Activated effector memory CD4-positive, alpha-beta T cell treated with Interleukin-2 at 50 U/mL for 16 hours (primary cell): ENCODE measurements at regions not wholly inside any gene's neighbourhood (a gene's known extent, or its start where the extent isn't known, plus 50 kb on each side); places are given as distances from the start of the nearest gene placed in this dataset.

Experiments
- DNase-seq: peaks from one replicate; pipeline ENCODE4 v3.0.0-alpha.2; 2020

DNA sequence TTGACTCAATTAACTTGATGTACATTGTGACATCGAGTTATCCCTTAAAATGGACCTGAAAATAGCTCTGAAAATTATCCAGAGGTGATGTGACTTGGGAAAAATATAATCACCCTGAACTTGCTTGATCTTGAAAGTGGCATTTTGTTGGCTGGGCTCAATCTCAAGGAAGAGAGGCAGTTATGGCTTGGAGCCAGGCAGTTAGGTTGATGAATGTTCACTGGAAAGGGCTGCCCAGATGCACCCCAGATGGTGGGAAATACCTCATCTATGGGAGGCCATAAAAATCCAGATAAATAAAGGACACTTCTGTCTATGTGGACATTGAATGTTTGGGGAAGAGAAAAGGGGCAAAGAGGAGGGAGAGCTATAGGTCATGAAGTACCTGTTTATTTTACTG, 55.7 kb upstream of the OR5AN1 start:
- no peak for DNase-seq

DNA sequence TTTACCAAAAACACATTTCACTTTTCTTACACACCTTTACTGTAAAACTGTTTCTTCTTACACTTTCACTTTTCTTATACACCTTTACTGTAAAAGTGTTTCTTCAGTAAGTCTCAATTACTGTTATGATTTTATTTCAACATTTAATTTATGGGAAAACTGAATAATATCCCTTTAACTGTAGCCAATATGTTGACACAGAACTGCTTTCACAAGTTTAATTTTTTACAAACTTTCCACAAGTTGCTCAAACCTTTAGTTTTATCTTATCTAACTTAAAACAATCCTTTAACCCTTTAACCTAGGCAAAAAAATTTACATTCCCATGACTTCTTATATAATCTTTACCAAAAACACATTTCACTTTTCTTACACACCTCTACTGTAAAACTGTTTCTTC, 63.3 kb upstream of the OR5AN1 start:
- no peak for DNase-seq

DNA sequence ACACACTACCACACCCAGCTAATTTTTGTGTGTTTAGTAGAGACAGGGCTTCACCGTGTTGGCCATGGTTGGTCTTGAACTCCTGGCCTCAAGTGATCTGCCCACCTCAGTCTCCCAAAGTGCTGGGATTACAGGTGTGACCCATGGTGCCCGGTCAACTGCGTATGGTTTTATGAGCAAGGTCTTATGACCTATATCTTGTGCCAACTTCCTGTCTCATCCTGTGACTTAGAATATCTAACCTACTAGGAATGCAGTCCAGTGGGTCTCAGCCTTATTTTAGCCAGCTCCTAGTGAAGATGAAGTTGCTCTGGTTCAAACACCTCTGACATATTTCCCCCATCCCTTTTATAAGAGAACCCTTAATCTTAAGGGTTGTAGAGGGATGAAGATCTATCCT, 66.1 kb upstream of the OR5AN1 start:
- DNase-seq: no peak

DNA sequence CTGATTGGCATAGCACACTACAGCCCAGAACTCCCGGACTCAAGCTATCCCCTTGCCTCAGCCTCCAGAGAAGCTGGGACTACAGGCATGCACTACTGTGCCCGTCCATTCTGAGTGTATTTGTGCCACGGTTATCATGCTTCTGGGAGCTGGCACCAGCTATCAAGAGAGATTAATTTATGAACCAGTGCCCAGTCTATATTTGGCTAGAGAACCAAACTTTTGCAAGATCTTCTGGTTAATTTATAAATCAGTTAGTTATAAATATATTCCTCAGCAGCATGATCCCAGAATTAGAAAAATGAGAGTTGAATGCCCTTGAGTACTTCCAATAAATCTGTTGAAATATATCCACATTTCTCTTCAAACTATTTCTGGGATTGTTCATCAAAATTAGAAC, 67.5 kb upstream of the OR5AN1 start:
- no peak for DNase-seq

DNA sequence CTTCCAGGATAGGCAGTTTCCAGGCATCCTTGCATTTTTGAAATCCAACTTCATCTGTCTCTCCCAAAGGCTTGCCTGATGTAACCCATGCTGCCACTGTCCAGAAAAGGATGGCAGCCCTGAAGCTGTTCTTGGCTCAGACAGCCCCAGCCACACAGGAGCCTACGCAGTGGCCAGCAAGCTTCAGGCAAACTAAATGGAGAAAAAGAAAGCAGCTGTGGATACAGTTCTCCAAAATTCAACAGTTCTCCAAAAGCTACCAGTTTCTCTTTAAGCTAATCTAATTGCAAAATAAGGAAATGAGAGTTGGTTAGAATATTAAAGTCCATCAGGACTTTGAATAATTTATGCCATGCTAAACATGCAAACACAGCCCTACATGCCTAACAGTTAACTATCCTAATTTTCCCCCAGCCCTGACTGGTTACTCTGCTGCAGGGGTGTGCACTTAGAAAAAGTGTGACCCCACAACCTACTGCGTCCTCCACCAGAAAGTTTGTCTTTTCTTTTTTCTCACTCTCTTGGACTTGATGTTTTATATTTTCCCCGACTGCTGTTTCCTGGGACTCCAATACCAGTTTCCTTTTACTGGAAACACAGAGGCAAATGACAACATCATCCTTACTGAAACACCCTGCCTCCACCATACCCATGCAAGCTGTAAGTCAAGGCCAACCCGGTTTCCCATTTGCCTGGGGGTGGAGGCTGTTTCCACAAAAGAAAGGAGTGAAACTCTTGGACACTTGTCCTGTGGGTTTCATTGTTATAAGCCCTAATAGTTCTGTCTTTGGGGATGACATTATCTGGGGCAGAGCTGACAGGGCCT, 69.1 kb upstream of the OR5AN1 start:
- no peak for DNase-seq

DNA sequence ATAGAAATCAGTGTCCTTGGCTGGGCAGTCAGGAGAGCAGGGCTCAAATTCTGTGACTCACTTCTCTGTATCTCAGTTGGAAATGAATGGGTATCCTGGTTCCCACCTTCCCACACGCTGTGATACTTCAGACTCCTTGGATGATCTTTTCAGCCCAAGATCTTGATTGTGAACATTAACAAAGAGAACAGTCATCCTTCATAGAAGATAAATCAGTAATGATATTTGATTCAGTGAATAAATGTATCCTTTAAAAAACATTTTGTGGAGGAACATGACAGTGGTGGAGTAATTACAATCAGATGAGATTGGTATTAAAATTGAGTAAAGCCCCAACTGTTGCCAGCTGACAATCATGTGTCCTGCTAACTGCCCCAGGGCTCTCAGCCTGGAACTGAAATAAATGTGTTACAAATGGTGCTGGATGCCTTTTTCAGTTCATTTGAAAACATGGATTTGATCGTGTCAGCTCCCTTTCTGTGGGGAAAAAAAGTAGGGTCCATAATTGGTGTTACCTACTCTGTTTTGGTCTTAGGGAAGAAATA, 72.9 kb upstream of the OR5AN1 start:
- no peak for DNase-seq

DNA sequence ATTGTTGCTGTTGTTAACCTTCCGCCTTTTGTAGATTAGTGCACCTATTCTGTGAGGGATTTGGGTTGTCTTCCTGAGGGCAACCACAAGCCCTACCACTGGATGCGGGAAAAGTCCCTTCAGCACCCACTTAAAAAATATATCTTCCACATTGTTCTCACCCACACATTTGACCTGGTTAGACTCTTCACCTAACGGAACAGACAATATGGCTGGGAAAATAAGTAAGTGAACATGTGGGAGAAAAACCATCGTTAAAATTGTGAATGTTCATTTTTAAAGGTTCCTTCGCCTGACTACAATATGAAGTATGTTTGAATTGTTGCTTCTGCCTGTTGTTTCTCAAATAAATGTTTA, 72.0 kb upstream of the MPEG1 start:
- no peak for DNase-seq

DNA sequence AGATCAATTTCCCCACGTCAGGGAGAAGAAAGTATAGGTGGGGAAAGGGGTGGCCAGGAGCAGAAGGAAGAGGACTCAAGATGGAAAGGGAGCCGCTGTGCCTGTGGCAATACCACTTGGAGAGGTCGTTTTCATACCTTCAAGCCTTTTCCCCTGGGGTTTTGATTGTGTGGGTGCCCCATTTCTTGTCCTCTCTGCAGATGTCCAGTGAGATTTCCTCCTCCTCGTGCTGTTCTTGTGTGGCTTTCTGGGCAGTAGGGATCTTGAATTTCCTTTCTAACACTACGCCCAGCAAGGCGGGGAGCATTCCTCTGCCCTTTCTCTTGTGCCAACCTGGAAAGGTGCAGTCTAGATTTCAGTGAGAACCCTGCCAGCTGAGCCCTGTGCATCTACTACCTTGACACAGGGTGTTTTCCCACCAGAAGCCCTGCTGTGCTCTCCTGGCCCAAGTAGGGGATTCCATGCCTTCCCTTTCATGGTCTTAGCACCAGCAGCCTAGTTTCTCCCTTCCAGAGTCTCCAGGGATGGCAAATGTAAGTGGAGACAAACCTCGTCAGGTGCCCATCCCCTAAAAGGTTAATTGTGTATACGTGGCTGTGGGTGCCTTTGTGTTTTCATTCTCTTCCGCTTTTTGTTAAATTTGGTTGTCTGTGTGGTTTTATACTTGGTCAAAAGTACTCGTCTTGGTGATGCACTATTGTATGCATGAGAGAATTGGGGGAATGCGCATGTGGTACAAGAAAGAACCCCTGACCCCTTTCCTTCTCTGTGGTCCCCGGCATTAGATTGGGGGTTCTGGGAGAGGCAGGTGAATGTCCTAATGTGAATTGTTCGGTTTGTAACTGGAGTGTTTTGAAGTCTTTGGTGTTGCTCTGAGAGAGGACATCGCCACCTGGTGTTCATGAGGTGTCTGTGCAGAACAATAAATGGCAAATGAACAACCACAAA, 71.4 kb upstream of the MPEG1 start:
- DNase-seq: peak; percentile 28

DNA sequence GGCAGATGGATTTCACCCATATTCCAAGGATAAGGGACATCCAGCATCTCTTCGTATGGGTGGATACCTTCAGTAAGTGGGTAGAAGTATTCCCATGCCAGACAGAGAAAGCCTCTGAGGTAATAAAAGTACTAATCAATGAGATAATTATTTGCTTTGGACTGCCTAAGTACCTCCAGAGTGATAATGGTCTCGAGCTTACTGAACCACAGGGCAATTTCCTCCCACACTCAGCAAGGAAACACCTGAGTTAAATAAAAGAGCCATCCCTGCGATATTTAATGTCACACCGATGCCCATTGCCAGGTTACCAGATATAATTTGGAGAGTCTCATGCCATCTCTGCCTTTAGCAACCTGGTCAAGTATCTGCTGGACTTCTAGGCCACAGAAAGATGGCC, 70.6 kb upstream of the MPEG1 start:
- no peak for DNase-seq

DNA sequence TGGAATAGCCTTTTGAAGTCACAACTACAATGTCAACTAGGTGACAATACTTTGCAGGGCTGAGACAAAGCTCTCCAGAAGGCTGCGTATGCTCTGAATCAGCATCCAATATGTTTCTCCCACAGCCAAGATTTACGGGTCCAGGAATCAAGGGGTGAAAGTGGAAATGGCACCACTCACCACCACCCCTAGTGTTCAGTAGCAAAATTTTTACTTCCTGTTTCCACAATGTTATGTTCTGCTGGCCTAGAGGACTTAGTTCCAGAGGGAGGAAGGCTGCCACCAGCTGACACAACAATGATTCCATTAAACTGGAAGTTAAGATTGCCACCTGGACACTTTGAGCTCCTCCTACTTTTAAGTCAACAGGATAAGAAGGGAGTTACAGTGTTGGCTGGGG, 68.5 kb upstream of the MPEG1 start:
- no peak for DNase-seq

DNA sequence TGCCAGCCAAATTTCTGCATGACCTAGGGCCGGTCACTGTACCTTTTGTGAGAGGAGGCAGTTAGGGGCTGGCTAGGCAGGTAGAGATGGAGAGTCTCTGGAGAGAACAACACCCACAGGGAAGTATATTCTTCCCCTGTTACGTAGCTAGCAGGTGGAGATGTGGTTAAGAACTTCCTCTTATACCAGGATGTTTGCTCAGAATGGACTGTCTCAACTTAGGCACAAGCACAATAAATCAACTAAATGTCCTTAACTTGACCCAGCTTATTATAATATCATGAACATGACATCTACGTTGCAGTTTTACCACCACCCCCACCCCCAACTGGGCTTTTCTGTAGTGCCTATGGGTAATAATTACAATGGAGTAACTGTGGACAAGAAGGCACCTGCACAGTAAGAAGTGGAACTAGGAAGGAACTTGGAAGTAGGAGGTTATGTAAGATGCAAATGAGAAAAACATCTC, 60.7 kb upstream of the MPEG1 start:
- no peak for DNase-seq

DNA sequence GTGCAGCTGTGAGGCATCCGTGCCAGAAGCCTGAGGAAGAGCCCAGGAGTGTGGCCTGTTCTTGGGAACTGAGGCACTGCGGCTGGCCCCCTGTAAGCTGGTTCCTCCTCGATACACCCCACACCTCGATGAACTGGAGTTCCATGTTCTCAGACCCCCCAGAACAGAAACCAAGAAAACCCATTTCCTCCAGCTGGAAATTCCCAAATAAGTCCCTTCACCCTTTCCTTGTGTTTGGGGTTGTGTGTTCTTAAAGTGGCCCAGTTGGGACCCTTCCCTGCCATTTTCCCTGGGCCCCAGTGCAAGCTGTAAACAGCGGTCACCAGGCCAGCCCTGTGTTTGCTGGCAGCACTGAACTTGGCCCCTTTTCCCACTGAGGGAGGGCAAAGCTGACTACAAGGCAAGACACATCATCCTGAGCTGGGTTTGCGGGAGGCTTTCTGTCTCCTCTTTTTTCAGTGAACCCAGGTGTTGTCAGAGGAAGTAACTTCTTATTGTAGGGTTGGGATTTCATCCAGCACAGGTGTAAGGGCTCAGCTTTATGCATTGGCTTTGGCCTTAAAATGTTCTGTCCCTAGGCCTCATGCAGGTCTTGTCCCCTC, 60.1 kb upstream of the MPEG1 start:
- no peak for DNase-seq

DNA sequence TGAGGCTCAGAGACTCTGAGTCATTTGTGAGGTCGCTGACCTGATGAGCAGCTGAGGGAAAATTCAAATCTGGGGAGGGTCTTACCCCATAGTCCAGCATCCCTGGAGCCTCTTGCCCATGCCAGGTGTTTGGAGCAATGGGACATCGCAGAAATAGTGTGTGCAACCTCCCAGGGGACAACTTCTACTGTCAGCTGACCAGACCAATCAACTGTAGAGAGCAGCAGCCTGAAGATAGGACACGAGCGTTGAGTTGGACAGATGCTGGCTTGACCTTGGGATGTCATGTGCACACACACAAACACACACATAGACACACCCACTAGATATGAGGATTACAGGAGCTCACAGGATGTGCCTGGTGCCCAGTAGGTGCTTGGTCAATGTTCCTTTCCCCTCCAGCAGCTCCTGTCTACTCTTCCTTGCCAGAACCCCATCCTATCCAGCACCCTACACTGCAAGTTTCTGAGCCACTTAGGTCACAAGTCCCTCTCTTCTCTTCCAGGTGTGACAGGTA, 59.1 kb upstream of the MPEG1 start:
- no peak for DNase-seq

DNA sequence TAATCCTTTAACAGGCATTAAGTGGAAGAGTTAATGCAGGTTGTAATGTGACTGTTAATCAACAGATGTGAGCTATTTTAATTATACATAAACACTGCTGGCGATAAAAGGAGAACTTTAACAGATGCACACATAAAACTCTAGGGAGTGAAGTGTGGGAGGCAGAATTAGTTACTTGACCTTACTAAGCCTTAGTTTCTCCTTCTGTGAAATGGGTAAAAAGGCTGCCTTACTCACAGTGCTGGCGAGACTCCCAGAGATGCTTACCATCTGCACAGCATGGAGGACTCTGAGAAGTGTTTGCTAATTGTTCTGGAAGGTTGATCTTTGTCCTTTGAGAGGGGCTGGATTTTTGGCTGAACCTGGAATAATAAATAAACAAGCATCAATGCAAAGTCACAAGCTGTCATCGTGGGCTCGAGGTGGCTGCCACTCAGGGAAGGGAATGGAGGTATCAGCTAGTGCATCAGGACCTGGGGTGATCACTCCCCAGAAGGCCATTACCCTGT, 58.6 kb upstream of the MPEG1 start:
- no peak for DNase-seq

DNA sequence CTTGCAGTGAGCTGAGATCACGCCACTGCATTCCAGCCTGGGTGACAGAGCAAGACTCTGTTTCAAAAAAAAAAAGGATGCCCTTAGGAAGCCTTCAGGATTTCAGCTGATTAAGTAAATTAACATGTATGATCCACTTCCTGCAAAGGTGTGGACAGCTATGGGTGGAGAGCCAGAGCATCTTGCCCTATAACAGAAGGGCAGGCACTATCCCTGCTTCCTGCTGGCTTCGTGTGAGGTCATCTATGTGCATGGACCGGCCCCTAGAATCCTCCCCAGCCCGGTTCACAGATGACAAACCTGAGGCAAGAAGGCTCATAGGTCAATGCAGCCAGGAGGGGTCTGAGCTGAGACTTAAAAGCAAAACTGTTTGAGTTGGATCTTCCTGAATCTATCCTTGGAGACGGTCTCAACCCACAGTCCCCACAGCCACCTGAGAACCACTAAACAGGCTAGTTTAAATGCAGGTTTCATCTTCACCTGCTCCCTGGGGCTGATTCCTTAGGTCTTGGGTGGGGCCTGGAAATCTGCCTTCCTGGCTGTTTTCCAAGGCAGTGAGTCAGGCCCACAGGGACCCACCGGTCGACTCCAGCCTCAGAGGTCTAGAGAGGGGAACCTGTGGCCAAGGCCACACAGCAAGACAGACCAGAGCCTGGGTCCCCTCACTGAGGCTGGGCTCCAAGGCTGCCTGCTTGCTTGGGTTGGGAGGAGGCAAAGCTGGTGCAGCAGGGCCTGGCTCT, 55.2 kb upstream of the MPEG1 start:
- DNase-seq: no peak

DNA sequence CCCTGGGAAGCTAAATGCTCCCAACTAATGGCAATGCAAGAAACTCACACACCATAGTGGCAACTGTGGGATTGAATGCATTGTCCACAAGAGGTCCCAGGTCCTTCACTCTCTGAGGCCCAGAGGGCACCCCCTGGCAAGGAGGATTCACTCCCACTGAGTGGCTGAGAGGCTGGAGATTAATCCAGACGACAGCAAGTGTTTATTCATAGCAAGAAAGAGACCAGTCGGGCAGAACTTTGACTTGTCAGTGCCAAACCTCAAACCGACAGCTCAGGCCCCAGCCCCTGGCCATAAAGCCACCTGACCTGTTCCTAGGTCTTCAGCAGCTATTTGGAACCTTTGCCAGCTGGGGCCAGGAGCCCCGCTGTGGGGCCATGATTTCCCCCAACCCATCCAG, 54.5 kb upstream of the MPEG1 start:
- DNase-seq: no peak

DNA sequence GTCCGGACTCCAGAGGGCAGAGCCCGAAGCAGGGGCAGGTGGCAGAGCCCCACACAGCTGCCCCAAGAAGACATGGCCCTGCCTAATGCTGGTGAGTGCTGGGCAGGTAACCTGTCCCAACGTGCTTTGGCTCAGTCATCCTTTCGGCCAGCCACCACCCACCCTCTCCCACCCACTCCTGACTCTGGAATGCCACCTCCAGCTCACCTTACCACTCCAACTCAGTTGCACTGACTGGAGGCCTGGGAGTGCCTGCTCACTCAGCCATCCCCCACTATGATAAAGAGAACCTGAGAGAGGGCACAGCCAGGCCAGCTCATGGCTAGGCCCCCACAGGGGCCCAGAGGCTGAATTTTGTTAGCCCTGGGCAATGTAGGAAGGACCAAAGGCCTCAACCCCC, 53.8 kb upstream of the MPEG1 start:
- no peak for DNase-seq

DNA sequence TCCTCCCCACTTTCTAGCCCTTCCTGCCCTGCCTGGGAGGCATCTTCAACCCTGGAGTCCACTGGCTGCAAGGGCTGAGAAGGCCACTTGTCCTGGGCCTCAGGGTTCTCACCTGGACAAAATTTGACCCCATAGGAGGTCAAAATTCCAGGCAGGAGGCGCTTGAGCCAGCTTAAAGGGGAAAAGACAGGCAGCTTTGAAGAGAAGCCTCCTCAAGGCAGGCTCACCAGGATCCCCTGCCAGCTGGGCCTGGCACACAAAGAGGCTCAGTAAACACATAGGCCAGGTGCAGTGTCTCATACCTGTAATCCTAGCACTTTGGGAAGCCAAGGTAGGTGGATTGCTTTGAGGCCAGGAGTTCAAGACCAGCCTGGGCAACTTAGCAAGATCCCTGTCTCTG, 53.0 kb upstream of the MPEG1 start:
- no peak for DNase-seq

DNA sequence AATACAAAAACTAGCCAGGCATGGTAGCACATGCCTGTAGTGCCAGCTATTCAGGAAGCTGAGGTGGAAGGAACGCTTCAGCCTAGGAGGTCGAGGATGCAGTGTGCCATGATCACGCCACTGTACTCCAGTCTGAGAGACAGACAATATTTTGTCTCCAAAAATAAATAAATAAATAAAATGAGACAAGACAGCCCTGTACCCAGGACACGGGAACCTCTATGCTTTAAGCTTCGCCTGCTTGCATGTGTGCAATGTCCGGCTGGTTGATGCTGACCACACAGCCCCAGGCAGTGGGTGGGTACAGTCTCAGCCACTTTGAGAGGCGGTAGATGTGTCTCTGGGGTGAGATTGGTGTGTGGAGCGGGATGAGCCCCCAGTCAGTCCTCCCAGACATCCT, 52.0 kb upstream of the MPEG1 start:
- no peak for DNase-seq

DNA sequence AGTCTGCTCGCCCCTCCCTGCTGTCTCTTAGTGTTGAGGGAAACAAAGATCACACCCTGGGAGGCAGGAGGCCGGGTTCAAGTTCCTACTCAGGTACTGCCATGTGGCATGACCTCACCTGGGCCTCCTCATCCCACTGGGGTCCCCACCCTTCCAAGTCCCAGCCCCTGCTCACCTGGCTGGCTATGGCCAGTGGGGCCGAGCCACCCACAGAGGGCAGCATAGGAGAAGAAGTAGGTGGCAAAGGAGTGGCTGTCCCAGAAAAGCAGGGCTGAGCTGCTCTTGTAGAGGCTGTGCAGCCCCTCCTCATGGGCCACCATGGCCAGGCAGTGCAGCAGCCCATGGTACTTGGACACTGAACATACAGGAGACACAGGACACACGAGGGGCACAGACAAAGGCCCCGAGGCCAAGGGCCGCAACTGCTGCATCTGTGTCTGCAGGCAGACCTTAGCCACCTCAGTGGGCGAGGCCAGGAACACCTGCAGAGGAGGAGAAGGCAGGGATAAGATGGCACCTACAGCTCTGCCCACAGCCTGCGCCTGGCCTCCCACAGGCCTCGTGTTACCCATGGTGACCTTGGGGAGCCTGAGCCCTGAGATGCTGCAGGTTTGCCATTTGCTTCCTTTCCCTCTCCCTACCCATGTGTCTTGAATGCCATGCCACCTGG, 50.6 kb upstream of the MPEG1 start:
- DNase-seq: no peak
